BE2C (cell line): ENCODE measurements at regions not wholly inside any gene's neighbourhood (a gene's known extent, or its start where the extent isn't known, plus 50 kb on each side); places are given as distances from the start of the nearest gene placed in this dataset.

ENCODE experiments used
- DNase-seq: peaks from one replicate; pipeline ENCODE4 v3.0.0-alpha.2; 2020
- H3K27me3 ChIP-seq: fragments of 250-450 bp; sonication (Bioruptor Pico); 2 replicates; pipeline ENCODE4 v1.5.1; 2020; ENCODE audit warnings: mild to moderate bottlenecking
- H3K36me3 ChIP-seq: fragments of 250-450 bp; sonication (Bioruptor Pico); 2 replicates; pipeline ENCODE4 v1.5.1; 2020; ENCODE audit warnings: mild to moderate bottlenecking
- H3K4me1 ChIP-seq: fragments of 250-450 bp; sonication (Bioruptor Pico); 2 replicates; pipeline ENCODE4 v1.5.1; 2020
- H3K4me3 ChIP-seq: 2 replicates; pipeline ENCODE4 v1.5.1; 2011; ENCODE audit warnings: low read depth, low read length
- H3K9me3 ChIP-seq: fragments of 250-450 bp; sonication (Bioruptor Pico); 2 replicates; pipeline ENCODE4 v1.5.1; 2020
- CTCF ChIP-seq: IDR thresholded peaks from 2 replicates; pipeline ENCODE4 v1.5.1; 2012; ENCODE audit warnings: mild to moderate bottlenecking, low read depth, low read length

DNA sequence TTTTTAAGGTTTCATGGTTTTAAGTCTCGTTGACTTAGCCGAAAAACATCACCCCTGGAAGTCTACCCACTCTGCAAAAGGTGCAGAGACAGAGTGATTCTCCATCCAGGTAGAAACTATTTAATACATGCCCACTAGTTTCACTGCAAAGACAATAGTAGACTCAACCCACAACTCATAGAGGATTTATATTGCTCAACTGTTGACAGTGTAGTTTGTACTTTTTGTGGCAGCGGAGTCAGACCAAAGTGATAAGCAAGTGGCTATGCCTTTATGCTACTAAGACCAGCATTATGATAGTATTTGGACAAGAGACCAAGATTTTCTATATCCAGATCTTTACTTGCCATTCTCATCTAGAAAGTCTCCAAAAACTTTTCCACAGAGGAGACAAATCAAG, 98.8 kb upstream of the ZBTB20 start:
- DNase-seq, result no peak
- no peaks in the 10 kb centered on the region for H3K27me3 ChIP-seq
- H3K36me3 ChIP-seq, result no peaks in the 10 kb centered on the region
- H3K9me3 ChIP-seq, result no peaks in the 10 kb centered on the region
- H3K4me1 ChIP-seq, result peaks cover 6% of the 10 kb centered on the region
- H3K4me3 ChIP-seq, result no peak overlapping the region
- TF ChIP-seq CTCF, result no peak

DNA sequence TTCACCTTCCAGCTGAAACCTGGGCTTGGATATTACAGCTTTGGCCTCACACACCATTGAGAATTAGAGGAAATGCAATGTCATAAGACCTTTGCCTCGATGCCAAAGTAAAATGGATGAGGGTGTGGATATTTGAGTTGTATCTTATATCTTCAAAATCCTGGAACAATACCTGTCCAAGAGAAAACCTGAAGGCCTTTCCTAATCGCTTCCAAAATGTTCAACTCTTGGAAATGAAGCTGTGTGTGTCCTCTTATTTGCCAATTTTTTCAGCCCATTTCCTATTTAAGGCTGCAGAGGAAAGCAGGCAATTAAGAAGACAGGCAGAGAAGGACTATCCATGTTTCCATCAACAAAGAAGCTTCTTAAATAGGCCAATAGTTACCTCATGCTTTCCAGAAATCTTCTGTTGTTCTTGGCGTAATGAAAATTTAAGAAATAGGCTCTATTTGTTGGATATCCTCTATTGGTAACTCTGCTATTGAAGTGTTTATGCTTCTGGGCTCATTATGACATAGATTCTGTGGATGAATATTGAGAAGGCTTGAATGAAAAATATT, 99.5 kb upstream of the ZBTB20 start:
- Histone ChIP-seq H3K9me3 (no peaks in the 10 kb centered on the region), H3K4me3 (no peak overlapping the region), H3K4me1 (peaks cover 6% of the 10 kb centered on the region), H3K36me3 (no peaks in the 10 kb centered on the region), H3K27me3 (no peaks in the 10 kb centered on the region)
- TF ChIP-seq CTCF, result no peak
- DNase-seq, result no peak

DNA sequence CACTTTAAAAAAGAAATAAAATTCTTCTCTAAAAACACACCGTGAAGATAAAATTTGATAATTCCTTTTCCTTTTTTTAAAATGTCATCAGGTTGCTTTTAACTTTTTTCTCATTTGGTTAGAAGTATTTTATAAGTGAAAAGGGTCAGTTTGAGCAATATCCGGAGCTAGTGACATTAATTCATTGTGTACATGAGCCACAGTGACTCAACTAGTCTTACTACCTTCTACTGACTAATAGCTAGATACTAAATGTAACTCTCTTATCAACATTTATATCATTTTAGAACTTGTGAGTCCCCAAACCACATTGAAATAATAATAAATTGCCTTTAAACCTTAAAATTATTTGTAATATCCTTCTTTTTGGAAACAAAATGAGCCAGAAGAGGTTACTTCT, 101.2 kb upstream of the ZBTB20 start:
- Histone ChIP-seq H3K36me3 (no peaks in the 10 kb centered on the region), H3K4me1 (peaks cover 6% of the 10 kb centered on the region), H3K27me3 (no peaks in the 10 kb centered on the region), H3K4me3 (no peak overlapping the region), H3K9me3 (no peaks in the 10 kb centered on the region)
- TF ChIP-seq CTCF, result no peak
- DNase-seq, result no peak

GRCh38 chr3:115251509-115251908, 104.4 kb upstream of the ZBTB20 start:
- no peak overlapping the region for H3K4me3 ChIP-seq
- H3K9me3 ChIP-seq, result no peaks in the 10 kb centered on the region
- DNase-seq, result no peak
- no peaks in the 10 kb centered on the region for H3K36me3 ChIP-seq
- no peak for TF ChIP-seq CTCF
- H3K4me1 ChIP-seq, result peaks cover 6% of the 10 kb centered on the region
- no peaks in the 10 kb centered on the region for H3K27me3 ChIP-seq

- TF ChIP-seq CTCF, result no peak
Observed at GRCh38 chr3:115252679-115253078, 105.6 kb upstream of the ZBTB20 start.

GRCh38 chr3:115254492-115255196, 107.6 kb upstream of the ZBTB20 start:
- no peak for TF ChIP-seq CTCF
- Histone ChIP-seq H3K4me3 (no peak overlapping the region), H3K9me3 (no peaks in the 10 kb centered on the region)

More at GRCh38 chr3:115252679-115253078, 105.6 kb upstream of the ZBTB20 start:
- no peaks in the 10 kb centered on the region for H3K27me3 ChIP-seq
- no peaks in the 10 kb centered on the region for H3K36me3 ChIP-seq
- no peak overlapping the region for H3K4me3 ChIP-seq
- no peak for DNase-seq
- peaks cover 6% of the 10 kb centered on the region for H3K4me1 ChIP-seq
- no peaks in the 10 kb centered on the region for H3K9me3 ChIP-seq

More at GRCh38 chr3:115254492-115255196, 107.6 kb upstream of the ZBTB20 start:
- Histone ChIP-seq H3K36me3 (no peaks in the 10 kb centered on the region), H3K4me1 (peaks cover 2% of the 10 kb centered on the region; the same call in 1 of the 2 replicates), H3K27me3 (no peaks in the 10 kb centered on the region)
- DNase-seq, result peak; percentile 48
